ENCODE measurements at regions not wholly inside any gene's neighbourhood (a gene's known extent, or its start where the extent isn't known, plus 50 kb on each side); places are given as distances from the start of the nearest gene placed in this dataset.

GRCh38 chr9:134265078-134265477, 61.2 kb upstream of the RXRA start:
- 78 to 84% (median 83%) methylated on average over 7 of the region's 7 CpGs for WGBS, 4 donors
- peaks cover 6 to 10% of the 10 kb centered on the region in 2 donors for H3K4me1 ChIP-seq (replicated peaks in 1 of 2)
- peaks cover 4% of the 10 kb centered on the region for H3K27me3 ChIP-seq
- no peaks in the 10 kb centered on the region for H3K36me3 ChIP-seq (replicated peaks in 1 of 2)
- intact Hi-C loops (cut with DNase I) = no loop called here
- H3K4me3 ChIP-seq = no peak overlapping the region
- TF ChIP-seq, protein P1, sequence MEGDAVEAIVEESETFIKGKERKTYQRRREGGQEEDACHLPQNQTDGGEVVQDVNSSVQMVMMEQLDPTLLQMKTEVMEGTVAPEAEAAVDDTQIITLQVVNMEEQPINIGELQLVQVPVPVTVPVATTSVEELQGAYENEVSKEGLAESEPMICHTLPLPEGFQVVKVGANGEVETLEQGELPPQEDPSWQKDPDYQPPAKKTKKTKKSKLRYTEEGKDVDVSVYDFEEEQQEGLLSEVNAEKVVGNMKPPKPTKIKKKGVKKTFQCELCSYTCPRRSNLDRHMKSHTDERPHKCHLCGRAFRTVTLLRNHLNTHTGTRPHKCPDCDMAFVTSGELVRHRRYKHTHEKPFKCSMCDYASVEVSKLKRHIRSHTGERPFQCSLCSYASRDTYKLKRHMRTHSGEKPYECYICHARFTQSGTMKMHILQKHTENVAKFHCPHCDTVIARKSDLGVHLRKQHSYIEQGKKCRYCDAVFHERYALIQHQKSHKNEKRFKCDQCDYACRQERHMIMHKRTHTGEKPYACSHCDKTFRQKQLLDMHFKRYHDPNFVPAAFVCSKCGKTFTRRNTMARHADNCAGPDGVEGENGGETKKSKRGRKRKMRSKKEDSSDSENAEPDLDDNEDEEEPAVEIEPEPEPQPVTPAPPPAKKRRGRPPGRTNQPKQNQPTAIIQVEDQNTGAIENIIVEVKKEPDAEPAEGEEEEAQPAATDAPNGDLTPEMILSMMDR (IDR thresholded peaks at IDR 0.05) = no peak
- TF ChIP-seq POLR2A (IDR thresholded peaks at IDR 0.05) = no peak
- no peak for DNase-seq
- H3K27ac ChIP-seq = no peak overlapping the region
- H3K9me3 ChIP-seq (replicated peaks in 1 of 3) = no peaks in the 10 kb centered on the region

DNA sequence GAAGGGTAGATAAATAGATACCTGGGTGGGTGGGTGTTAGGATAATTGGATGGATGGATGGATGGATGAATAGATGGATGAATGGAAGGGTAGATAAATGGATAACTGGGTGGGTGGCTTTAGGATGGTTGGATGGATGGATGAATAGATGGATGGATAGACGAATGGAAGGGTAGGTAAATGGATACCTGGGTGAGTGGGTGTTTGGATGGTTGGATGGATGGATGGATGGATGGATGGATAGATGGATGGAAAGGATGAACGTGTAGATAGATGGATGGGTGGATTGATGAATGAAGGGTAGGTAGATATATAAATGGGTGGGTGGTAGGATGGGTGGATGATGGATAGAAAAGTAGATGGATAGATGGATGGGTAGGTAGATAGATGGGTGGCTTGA, 59.8 kb upstream of the RXRA start:
- TF ChIP-seq, protein P1 (IDR thresholded peaks at IDR 0.05) = no peak
- no peak for TF ChIP-seq POLR2A (IDR thresholded peaks at IDR 0.05)
- H3K4me3 ChIP-seq = no peak overlapping the region
- H3K9me3 ChIP-seq (replicated peaks in 1 of 3) = no peaks in the 10 kb centered on the region
- no peaks in the 10 kb centered on the region for H3K36me3 ChIP-seq (replicated peaks in 1 of 2)
- intact Hi-C loops (cut with DNase I) = no loop called here
- no peak overlapping the region for H3K27ac ChIP-seq
- 80 to 93% (median 83%) methylated on average over 2 of the region's 2 CpGs for WGBS, 4 donors
- peaks cover 4% of the 10 kb centered on the region for H3K27me3 ChIP-seq
- DNase-seq = no peak
- H3K4me1 ChIP-seq (replicated peaks in 1 of 2) = peaks cover 6 to 10% of the 10 kb centered on the region in 2 donors

- intact Hi-C loops (cut with DNase I) = no loop called here
- Histone ChIP-seq H3K27ac (no peak overlapping the region), H3K27me3 (peaks cover 4% of the 10 kb centered on the region), H3K4me1 (replicated peaks in 1 of 2) (peaks cover 6 to 10% of the 10 kb centered on the region in 2 donors), H3K9me3 (replicated peaks in 1 of 3) (no peaks in the 10 kb centered on the region), H3K36me3 (replicated peaks in 1 of 2) (no peaks in the 10 kb centered on the region), H3K4me3 (no peak overlapping the region)
- TF ChIP-seq, protein P1 (IDR thresholded peaks at IDR 0.05) = no peak
- no peak for TF ChIP-seq POLR2A (IDR thresholded peaks at IDR 0.05)
- WGBS, 4 donors = 79 to 86% (median 82%) methylated on average over 5 to 11 of the region's 11 CpGs
- DNase-seq = no peak
Measured at GRCh38 chr9:134267305-134267880, 58.9 kb upstream of the RXRA start.

DNA sequence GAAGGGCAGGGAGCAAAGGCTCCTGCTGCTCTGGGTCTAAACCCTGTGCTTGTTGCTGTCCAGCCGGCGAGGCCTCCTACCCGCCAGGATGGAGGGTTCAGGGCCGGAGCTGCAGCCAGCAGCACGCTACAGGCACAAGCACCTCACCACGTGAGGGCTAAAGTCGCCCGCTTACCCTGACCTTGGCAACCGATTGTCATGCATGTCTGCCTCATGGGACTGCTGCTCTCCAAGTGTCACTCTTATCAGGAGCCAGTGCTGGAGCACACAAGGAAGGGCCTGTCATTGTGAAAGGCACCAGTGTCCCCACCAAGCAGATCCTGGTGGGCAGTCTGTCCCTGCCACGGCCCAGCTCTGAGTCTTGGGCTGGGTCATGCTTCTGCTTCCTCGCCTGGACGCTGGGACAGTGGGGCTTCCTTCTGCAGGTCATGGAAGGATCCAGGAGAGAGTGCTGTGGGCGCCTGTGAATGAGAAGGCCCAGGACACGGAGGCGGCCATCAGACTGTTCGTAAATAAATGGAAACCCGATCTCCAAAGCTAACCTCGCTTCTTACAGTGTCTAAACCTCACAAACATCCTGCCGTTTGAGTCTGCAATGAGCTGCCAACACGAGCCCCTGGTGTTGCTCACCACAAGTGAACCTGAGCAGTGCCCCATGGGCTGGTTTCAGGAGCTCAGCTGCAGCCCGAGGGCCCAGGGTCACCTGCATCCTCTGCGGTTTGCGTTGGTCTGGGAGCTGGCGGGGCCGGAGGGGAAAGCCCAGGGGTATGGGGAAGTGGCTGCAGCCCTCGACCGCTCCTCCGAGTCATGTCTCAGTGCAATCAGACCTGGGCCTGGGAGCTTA, 58.2 kb upstream of the RXRA start:
- DNase-seq = peak; percentile 38 to 86 (median 73)
- Histone ChIP-seq H3K4me1 (replicated peaks in 1 of 2) (peaks cover 6 to 10% of the 10 kb centered on the region in 2 donors), H3K4me3 (no peak overlapping the region), H3K27ac (no peak overlapping the region), H3K36me3 (replicated peaks in 1 of 2) (no peaks in the 10 kb centered on the region), H3K9me3 (replicated peaks in 1 of 3) (no peaks in the 10 kb centered on the region), H3K27me3 (peaks cover 4% of the 10 kb centered on the region)
- TF ChIP-seq POLR2A (IDR thresholded peaks at IDR 0.05) = no peak
- TF ChIP-seq, protein P1 (IDR thresholded peaks at IDR 0.05) = no peak
- WGBS, 4 donors = 57 to 67% (median 61%) methylated on average over 11 to 28 of the region's 28 CpGs
- intact Hi-C loops (cut with DNase I) = no loop called here
